Heart left ventricle (tissue), 13 donors: ENCODE measurements at regions not wholly inside any gene's neighbourhood (a gene's known extent, or its start where the extent isn't known, plus 50 kb on each side); places are given as distances from the start of the nearest gene placed in this dataset.

Experiments used
- POLR2A ChIP-seq, 2 donors: fragments of 450-650 bp; IDR thresholded peaks; one replicate each; pipeline ENCODE4 v1.6.1; 2017; ENCODE audit warnings: antibody characterized with exemption in 2 of 2, mild to moderate bottlenecking in 2 of 2, moderate library complexity in 2 of 2
- TF ChIP-seq, protein P1 (sequence below), 12 donors: fragments of 200-600 bp; sonication (generic) in 4 of 12; IDR thresholded peaks; one replicate each; pipeline versions ENCODE4 v1.5.0 to v1.8.0; 2018 to 2022; ENCODE audit warnings: antibody characterized with exemption in 12 of 12, mild to moderate bottlenecking in 5 of 12
- donor health status: ischemic (EF 13 %, LVEDD 7.1; RV severe dilation, severe dysfunction).
- donor health status: DM: no; HTN: yes; CAD: no.
- donor health status: DM: no; HTN: no; CAD: no.
- donor health status: ischemic (EF 25% LVEDD 6.9; RV normal size, moderate dysfunction).
- donor health status: ischemic (EF 25% LVEDD 5.7; RV mildly dilated, moderate dysfunction).
- donor health status: ischemic (EF 35%, LVEDD 5.7; RV mildly dilated, moderate dysfunction).
- donor health status: nonischemic (EF 11% LVEDD 7.7; RV severe dilation, severe dysfunction).
- donor health status: DM: yes; HTN: yes; CAD: no.
- donor health status: PGD.
- donor health status: ischemic (EF 29% LVEDD 5.4; RV normal size, mild dysfunction).
- donor health status: nonischemic (EF 23%, LVEDD 6.1; RV moderate dilation, normal function).

DNA sequence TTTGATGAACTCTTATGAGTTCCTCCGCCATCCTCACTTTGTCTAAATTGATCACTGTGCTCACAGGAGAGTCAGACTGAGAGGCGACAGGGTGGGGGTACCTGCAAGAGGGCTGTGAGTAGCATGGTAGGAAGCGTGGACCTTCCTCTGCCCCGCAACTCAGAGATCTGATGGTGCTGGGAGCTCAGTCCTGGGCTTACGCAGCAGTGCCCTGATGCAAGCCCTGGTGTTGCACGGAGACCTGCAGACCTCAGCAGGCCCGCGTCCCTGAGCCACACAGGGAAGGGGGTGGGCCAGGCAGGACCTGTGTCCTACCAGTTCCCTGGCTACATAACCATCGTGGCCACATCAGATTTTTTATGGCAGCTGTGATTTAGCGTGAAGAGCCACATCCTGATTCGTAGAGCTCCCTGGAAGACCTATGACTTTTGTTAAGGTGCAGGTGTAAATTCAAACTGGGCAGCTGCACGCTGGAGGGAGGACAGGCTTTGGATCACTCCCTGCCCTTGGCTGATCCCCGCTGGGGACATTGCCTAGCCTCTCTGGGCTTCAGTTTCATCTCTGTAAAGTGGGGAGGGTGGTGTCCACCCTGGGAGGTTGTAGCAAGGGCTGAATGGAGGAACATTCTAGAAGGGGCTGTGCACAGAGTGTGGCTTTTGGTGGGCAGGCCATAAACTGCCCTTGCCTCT is 176.1 kb downstream of the KLF13 start:
- TF ChIP-seq, protein P1, sequence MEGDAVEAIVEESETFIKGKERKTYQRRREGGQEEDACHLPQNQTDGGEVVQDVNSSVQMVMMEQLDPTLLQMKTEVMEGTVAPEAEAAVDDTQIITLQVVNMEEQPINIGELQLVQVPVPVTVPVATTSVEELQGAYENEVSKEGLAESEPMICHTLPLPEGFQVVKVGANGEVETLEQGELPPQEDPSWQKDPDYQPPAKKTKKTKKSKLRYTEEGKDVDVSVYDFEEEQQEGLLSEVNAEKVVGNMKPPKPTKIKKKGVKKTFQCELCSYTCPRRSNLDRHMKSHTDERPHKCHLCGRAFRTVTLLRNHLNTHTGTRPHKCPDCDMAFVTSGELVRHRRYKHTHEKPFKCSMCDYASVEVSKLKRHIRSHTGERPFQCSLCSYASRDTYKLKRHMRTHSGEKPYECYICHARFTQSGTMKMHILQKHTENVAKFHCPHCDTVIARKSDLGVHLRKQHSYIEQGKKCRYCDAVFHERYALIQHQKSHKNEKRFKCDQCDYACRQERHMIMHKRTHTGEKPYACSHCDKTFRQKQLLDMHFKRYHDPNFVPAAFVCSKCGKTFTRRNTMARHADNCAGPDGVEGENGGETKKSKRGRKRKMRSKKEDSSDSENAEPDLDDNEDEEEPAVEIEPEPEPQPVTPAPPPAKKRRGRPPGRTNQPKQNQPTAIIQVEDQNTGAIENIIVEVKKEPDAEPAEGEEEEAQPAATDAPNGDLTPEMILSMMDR (IDR thresholded peaks at IDR 0.05) = no peak
- TF ChIP-seq POLR2A (IDR thresholded peaks at IDR 0.05) = no peak
